PC-9 (cell line): ENCODE measurements at regions not wholly inside any gene's neighbourhood (a gene's known extent, or its start where the extent isn't known, plus 50 kb on each side); places are given as distances from the start of the nearest gene placed in this dataset.

Source experiments
- BruUV-seq: library from RNA; stranded (reverse); fragments of 400-500 nt; replicated peaks from 2 replicates; lab custom pipeline; 2021; lab: Mats Ljungman, UMichigan
- CTCF ChIA-PET: fragments of 300-600 bp; sonication (Branson Sonifier 250); formaldehyde crosslinking; loops from one replicate; lab custom pipeline; 2022; ENCODE audit warnings: antibody characterized with exemption; lab: Charles Lee
- POLR2A ChIA-PET: fragments of 300-600 bp; sonication (Branson Sonifier 250); formaldehyde crosslinking; loops from one replicate; lab custom pipeline; 2022; ENCODE audit warnings: antibody characterized with exemption; ENCODE audit not compliant: unreplicated experiment; lab: Charles Lee
- DNase-seq, 2 experiments: peaks; one replicate each; pipeline versions ENCODE4 v3.0.0 to v3.0.0-alpha.2; 2015 to 2022; ENCODE audit warnings: mixed read lengths in 1 of 2
- H2AFZ ChIP-seq: fragments of 200-600 bp; sonication (generic); 2 replicates; pipeline ENCODE4 v1.8.1; 2017; ENCODE audit warnings: antibody characterized with exemption
- H3F3A ChIP-seq: fragments of 200-600 bp; sonication (generic); 2 replicates; pipeline ENCODE4 v1.8.1; 2017; ENCODE audit warnings: antibody characterized with exemption, mild to moderate bottlenecking, low read depth; ENCODE audit not compliant: insufficient read depth
- H3K27ac ChIP-seq: fragments of 200-600 bp; sonication (generic); 2 replicates; pipeline ENCODE4 v1.6.1; 2016; ENCODE audit warnings: mixed run types
- H3K27me3 ChIP-seq: fragments of 200-600 bp; sonication (generic); 2 replicates; pipeline ENCODE4 v1.6.1; 2016; ENCODE audit warnings: low read depth, mixed run types; ENCODE audit not compliant: insufficient read depth
- H3K36me3 ChIP-seq: fragments of 200-600 bp; sonication (generic); 2 replicates; pipeline ENCODE4 v1.6.1; 2016; ENCODE audit warnings: low read depth, mixed run types
- H3K4me1 ChIP-seq: fragments of 200-600 bp; sonication (generic); replicated peaks from 2 replicates; pipeline ENCODE4 v1.6.1; 2016; ENCODE audit warnings: mixed run types; ENCODE audit not compliant: insufficient read depth
- H3K4me2 ChIP-seq: fragments of 200-600 bp; sonication (generic); 2 replicates; pipeline ENCODE4 v1.6.1; 2017; ENCODE audit warnings: mixed run types
- H3K4me3 ChIP-seq: fragments of 200-600 bp; sonication (generic); 2 replicates; pipeline ENCODE4 v1.6.1; 2016; ENCODE audit warnings: mixed run types
- H3K79me2 ChIP-seq: fragments of 200-600 bp; sonication (generic); 2 replicates; pipeline ENCODE4 v1.6.1; 2017; ENCODE audit warnings: low read depth, mixed run types
- H3K9me2 ChIP-seq: fragments of 200-600 bp; sonication (generic); 2 replicates; pipeline ENCODE4 v1.8.1; 2017; ENCODE audit warnings: mild to moderate bottlenecking; ENCODE audit not compliant: insufficient read depth
- H3K9me3 ChIP-seq: fragments of 200-600 bp; sonication (generic); 2 replicates; pipeline ENCODE4 v1.8.1; 2016; ENCODE audit warnings: low read depth; ENCODE audit not compliant: insufficient read depth
- H4K20me1 ChIP-seq: fragments of 200-600 bp; sonication (generic); 2 replicates; pipeline ENCODE4 v1.8.1; 2017; ENCODE audit not compliant: insufficient read depth
- EZH2 ChIP-seq: fragments of 200-600 bp; sonication (generic); IDR thresholded peaks from 2 replicates; pipeline ENCODE4 v1.8.0; 2017; ENCODE audit warnings: antibody characterized with exemption, low read depth
- intact Hi-C: fragments of 100-400 bp; cut with micrococcal nuclease; formaldehyde crosslinking; loops from one replicate; pipeline ENCODE4 v1.10.0; 2022; ENCODE audit not compliant: unreplicated experiment
- TF ChIP-seq, protein P1 (sequence below): fragments of 200-600 bp; sonication (generic); conservative IDR thresholded peaks from 2 replicates; pipeline ENCODE4 v1.6.1; 2017; ENCODE audit warnings: mixed run types, antibody characterized with exemption, mild to moderate bottlenecking, moderate library complexity

DNA sequence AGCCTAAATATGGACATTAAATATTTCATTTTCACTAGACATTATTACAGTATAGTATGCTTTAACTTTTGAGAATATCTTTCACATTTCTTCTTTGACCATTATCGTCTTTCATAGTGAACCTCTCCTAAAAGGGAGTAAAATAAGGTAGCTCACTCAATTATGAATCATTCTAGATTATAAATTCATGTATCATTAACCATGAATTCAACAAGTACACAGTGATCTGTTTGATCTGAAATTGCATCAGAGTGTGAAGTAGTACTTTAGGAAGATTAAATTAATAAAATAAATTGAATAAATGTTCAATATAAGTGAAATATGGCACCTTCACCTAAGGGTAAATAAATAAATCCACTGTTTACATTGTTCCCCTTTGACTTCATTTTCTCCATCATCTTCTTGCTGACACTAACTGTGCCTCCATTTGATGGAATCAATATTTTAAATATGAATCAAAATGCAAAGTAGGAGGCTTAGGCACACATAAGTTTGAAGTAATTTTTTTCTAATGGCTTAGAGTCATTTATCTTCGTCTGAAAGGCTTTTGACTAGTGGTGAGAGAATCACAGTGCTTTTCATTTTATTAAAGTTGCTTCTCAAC lies 174.1 kb upstream of the MDFIC2 start:
- intact Hi-C loops = no loop called here
- CTCF ChIA-PET = no interaction called here

DNA sequence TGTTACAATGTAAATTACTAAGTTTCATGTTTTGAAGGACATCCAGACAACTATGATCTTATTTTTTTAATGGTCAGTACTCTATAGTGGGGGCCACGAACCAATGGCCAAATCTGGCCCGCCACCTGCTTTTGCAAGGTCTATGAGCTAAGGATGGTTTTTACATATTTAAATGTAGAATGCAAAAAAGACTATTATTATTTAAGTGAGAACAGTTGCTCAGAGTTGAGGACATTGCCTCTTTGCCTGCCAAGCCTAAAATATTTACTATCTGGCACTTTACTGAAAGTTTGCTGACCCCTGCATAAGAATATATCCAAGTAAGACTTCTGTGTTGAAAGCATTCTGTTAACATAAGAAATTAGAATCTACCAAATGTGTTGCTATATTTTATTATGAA lies 163.7 kb upstream of the MDFIC2 start:
- Histone ChIP-seq H3K27ac (no peak overlapping the region), H3K36me3 (no peaks in the 10 kb centered on the region), H3K4me3 (no peak overlapping the region), H3K79me2 (no peaks in the 10 kb centered on the region), H4K20me1 (no peaks in the 10 kb centered on the region), H3K9me3 (no peaks in the 10 kb centered on the region), H3K4me1 (no peaks in the 10 kb centered on the region), H3K27me3 (no peaks in the 10 kb centered on the region), H2AFZ (no peak overlapping the region), H3K4me2 (no peak overlapping the region), H3K9me2 (no peaks in the 10 kb centered on the region), H3F3A (no peaks in the 10 kb centered on the region)
- CTCF ChIA-PET = no interaction called here
- POLR2A ChIA-PET = no interaction called here
- no TSS peak for BruUV-seq
- intact Hi-C loops = no loop called here
- DNase-seq = no peak
- no peak for TF ChIP-seq EZH2
- TF ChIP-seq, protein P1, sequence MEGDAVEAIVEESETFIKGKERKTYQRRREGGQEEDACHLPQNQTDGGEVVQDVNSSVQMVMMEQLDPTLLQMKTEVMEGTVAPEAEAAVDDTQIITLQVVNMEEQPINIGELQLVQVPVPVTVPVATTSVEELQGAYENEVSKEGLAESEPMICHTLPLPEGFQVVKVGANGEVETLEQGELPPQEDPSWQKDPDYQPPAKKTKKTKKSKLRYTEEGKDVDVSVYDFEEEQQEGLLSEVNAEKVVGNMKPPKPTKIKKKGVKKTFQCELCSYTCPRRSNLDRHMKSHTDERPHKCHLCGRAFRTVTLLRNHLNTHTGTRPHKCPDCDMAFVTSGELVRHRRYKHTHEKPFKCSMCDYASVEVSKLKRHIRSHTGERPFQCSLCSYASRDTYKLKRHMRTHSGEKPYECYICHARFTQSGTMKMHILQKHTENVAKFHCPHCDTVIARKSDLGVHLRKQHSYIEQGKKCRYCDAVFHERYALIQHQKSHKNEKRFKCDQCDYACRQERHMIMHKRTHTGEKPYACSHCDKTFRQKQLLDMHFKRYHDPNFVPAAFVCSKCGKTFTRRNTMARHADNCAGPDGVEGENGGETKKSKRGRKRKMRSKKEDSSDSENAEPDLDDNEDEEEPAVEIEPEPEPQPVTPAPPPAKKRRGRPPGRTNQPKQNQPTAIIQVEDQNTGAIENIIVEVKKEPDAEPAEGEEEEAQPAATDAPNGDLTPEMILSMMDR = no peak

More for the DNA sequence above, 174.1 kb upstream of the MDFIC2 start:
- Histone ChIP-seq H4K20me1 (no peaks in the 10 kb centered on the region), H3K79me2 (no peaks in the 10 kb centered on the region), H3K27ac (no peak overlapping the region), H3K9me2 (no peaks in the 10 kb centered on the region), H3K9me3 (no peaks in the 10 kb centered on the region), H3K4me1 (no peaks in the 10 kb centered on the region), H3F3A (no peaks in the 10 kb centered on the region), H2AFZ (no peak overlapping the region), H3K36me3 (no peaks in the 10 kb centered on the region), H3K4me2 (no peak overlapping the region), H3K27me3 (no peaks in the 10 kb centered on the region), H3K4me3 (no peak overlapping the region)
- POLR2A ChIA-PET = no interaction called here
- no TSS peak for BruUV-seq
- TF ChIP-seq, protein P1 = no peak
- TF ChIP-seq EZH2 = no peak
- no peak for DNase-seq

DNA sequence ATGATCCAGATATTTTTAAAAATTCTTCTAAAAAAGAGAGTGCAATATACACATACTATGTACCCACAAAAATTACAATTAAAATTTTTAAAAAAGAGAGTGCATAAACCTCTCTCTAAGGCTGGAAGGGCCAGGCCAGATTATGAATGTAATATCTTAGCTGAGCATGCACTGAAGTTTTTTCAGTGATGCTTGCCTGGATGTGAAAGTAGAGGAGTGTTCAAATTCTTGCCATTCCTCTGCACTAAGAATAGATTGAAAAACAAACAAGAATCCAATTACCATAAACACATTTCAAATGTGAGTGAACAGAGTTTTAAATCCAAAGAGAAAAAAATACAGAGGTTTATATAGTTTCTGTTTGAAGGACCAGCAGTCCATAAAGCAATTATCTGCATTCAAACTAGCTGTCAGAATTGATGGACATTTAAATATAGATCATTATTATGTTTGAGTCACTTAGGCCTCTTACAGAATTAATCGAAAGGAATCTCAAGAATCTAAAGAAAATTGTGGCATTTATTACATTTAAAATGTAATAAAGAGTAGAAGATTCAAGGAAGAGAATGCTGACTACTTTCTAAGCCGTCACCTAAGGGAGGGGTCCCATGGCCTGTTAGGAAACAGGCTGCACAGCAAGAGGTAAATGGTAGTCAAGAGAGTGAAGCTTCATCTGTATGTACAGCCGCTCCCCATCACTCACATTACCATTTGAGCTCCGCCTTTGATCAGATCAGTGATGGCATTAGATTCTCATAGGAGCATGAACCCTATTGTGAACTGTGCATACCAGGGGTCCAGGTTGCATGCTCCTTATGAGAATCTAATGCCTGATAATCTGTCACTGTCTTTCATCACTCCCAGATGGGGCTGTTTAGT lies 159.3 kb upstream of the MDFIC2 start:
- intact Hi-C loops = no loop called here
- BruUV-seq = no TSS peak
- no peaks in the 10 kb centered on the region for H3K9me2 ChIP-seq
- no peak overlapping the region for H3K4me2 ChIP-seq
- ChIA-PET CTCF (no interaction called here), POLR2A (no interaction called here)
- H3K79me2 ChIP-seq = no peaks in the 10 kb centered on the region
- no peak overlapping the region for H2AFZ ChIP-seq
- DNase-seq = no peak
- H3K9me3 ChIP-seq = no peaks in the 10 kb centered on the region
- no peak overlapping the region for H3K27ac ChIP-seq
- H3F3A ChIP-seq = no peaks in the 10 kb centered on the region
- TF ChIP-seq, protein P1 = no peak
- TF ChIP-seq EZH2 = no peak
- H3K4me3 ChIP-seq = no peak overlapping the region
- no peaks in the 10 kb centered on the region for H3K36me3 ChIP-seq
- no peaks in the 10 kb centered on the region for H4K20me1 ChIP-seq
- no peaks in the 10 kb centered on the region for H3K27me3 ChIP-seq
- H3K4me1 ChIP-seq = no peaks in the 10 kb centered on the region
